Activated T-helper 1 cell treated with anti-CD3 and anti-CD28 coated beads, Interleukin-12 subunit alpha, Interleukin-12 subunit beta, Interleukin-2, Interleukin-4 antibody, amounts not matched to agents 30 ng/mL and 10 ng/mL and 1 ng/mL, durations not matched to agents 14 hours and 24 hours and 36 hours (primary cell): ENCODE measurements at regions not wholly inside any gene's neighbourhood (a gene's known extent, or its start where the extent isn't known, plus 50 kb on each side); places are given as distances from the start of the nearest gene placed in this dataset.

ENCODE experiments used
- DNase-seq: peaks from one replicate; pipeline ENCODE4 v3.0.0; 2021; ENCODE audit warnings: low spot score
- H3K27ac Mint-ChIP-seq: one replicate; pipeline ENCODE4 v1.8.0; 2021; ENCODE audit warnings: mild to moderate bottlenecking, mixed read lengths
- H3K27me3 Mint-ChIP-seq: one replicate; pipeline ENCODE4 v1.8.0; 2022; ENCODE audit warnings: mild to moderate bottlenecking, moderate library complexity, mixed read lengths; ENCODE audit not compliant: insufficient read depth
- H3K36me3 Mint-ChIP-seq: one replicate; pipeline ENCODE4 v1.8.0; 2021; ENCODE audit warnings: low read depth, mixed read lengths
- H3K4me1 Mint-ChIP-seq: one replicate; pipeline ENCODE4 v1.8.0; 2021; ENCODE audit warnings: low read depth, mixed read lengths
- H3K4me3 Mint-ChIP-seq: one replicate; pipeline ENCODE4 v1.8.0; 2021; ENCODE audit warnings: mild to moderate bottlenecking, moderate library complexity, mixed read lengths
- H3K9me3 Mint-ChIP-seq: one replicate; pipeline ENCODE4 v1.8.0; 2021; ENCODE audit warnings: mixed read lengths
- intact Hi-C: fragments of 100-400 bp; cut with micrococcal nuclease; formaldehyde crosslinking; loops from one replicate; pipeline ENCODE4 v1.15.1; 2024

GRCh38 chr2:204184226-204184625 is 247.7 kb downstream of the ICOS start:
- intact Hi-C loops: no loop called here
- Mint-ChIP-seq H3K27me3 (peaks cover 19% of the 10 kb centered on the region), H3K4me3 (no peak overlapping the region), H3K27ac (no peak overlapping the region), H3K4me1 (peaks cover 15% of the 10 kb centered on the region), H3K36me3 (peaks cover 5% of the 10 kb centered on the region), H3K9me3 (peaks cover 11% of the 10 kb centered on the region)
- DNase-seq: no peak

DNA sequence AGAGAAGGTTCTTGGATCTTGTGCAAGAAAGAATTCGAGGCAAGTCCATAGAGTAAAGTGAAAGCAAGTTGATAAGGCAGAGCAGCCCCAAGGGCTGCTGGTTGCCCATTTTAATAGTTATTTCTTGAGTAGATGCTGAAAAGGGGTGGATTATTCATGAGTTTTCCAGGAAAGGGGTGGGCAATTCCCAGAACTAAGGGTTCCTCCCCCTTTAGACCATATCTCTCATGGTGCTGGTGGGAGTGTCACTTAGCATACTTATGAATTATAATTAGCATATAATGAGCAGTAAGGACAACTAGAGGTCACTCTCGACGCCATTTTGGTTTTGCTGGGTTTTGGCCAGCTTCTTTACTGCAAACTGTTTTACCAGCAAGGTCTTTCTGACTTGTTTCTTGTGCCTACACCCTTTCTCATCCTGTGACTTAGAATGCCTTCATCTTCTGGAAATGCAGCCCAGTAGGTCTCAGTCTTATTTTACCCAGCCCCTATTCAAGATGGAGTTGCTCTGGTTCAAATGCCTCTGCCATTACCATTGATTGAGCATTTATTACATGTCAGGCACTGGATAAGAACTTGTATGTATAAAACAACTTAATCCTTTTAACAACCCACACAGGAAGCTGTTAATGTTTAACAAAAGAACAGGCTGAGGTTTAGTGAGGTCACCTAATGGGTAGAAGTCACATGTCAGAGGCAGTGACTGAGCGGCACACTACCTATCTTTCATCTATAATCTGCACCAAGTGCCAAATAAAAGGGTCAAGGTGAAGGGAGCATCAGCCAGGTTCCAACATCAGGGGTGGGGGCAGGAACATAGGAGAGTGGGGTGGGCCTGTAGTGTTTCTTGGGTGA is 250.9 kb downstream of the ICOS start:
- intact Hi-C loops: no loop called here

DNA sequence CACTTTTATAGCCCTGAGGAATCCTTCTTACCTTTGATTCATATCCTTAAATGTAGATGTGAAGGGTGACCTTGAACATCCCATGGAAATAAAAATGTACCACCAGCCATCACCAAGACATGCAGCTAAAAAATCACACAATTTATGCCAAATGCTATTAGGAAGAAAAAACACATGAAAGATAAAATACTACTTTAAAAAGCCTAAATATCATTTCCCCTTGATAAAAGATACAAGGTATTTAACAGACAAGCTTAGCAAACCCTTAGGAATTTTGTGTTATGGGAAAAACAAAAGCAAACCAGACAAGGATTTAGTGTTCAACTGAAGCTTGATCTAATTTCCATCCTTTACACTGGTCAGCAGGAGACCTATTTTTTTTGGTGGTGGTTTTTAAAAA is 255.0 kb downstream of the ICOS start:
- no peak for DNase-seq
- Mint-ChIP-seq H3K4me3 (no peak overlapping the region), H3K36me3 (peaks cover 5% of the 10 kb centered on the region), H3K4me1 (peaks cover 15% of the 10 kb centered on the region), H3K27ac (no peak overlapping the region), H3K9me3 (peaks cover 11% of the 10 kb centered on the region), H3K27me3 (peaks cover 11% of the 10 kb centered on the region)
- intact Hi-C loops: no loop called here

More for the DNA sequence above, 250.9 kb downstream of the ICOS start:
- H3K36me3 Mint-ChIP-seq: peaks cover 5% of the 10 kb centered on the region
- H3K27me3 Mint-ChIP-seq: peaks cover 6% of the 10 kb centered on the region
- H3K9me3 Mint-ChIP-seq: peaks cover 11% of the 10 kb centered on the region
- H3K4me1 Mint-ChIP-seq: peaks cover 15% of the 10 kb centered on the region
- DNase-seq: no peak
- no peak overlapping the region for H3K27ac Mint-ChIP-seq
- no peak overlapping the region for H3K4me3 Mint-ChIP-seq

- no peak for DNase-seq
- Mint-ChIP-seq H3K4me1 (no peaks in the 10 kb centered on the region), H3K4me3 (no peak overlapping the region), H3K27me3 (peaks cover 18% of the 10 kb centered on the region), H3K27ac (no peak overlapping the region), H3K9me3 (no peaks in the 10 kb centered on the region), H3K36me3 (no peaks in the 10 kb centered on the region)
- intact Hi-C loops: no loop called here
Observed at GRCh38 chr2:204195498-204195897, 258.9 kb downstream of the ICOS start.

DNA sequence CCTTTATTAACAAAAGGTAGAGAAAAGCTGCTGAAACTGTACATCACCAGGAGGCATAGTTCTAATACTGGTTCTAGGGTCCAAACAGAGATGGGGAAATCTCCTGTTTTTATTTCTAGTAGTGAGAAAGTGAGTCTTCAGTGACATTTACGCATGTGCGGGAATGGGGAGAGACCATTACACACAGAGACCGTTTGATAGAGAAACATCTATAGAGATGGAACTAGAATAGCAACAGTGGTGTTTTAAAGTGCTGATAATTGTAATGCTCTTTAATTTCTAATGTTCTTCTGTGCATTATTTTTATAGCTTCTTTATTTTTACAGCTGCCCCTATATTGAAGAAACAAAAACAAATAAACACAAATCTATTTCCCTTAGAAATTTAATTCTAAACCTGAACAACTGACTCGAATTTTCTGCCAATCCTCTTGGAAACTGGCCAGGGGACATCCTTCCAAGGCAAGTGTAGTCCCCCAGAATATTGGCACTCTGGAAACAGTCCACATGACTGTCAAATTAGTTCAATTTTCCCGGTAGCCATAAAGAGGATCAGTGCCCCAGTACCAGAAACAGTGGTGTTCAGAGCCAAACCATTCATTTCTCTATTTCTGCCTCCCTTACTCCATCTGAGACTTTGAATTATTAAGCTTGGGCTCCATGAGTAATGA is 260.9 kb downstream of the ICOS start:
- Mint-ChIP-seq H3K27me3 (peaks cover 21% of the 10 kb centered on the region), H3K9me3 (no peaks in the 10 kb centered on the region), H3K36me3 (no peaks in the 10 kb centered on the region), H3K27ac (no peak overlapping the region), H3K4me3 (no peak overlapping the region), H3K4me1 (no peaks in the 10 kb centered on the region)
- DNase-seq: no peak
- intact Hi-C loops: no loop called here

GRCh38 chr2:204199357-204199756 is 262.8 kb downstream of the ICOS start:
- Mint-ChIP-seq H3K4me3 (no peak overlapping the region), H3K27ac (no peak overlapping the region), H3K4me1 (no peaks in the 10 kb centered on the region), H3K9me3 (no peaks in the 10 kb centered on the region), H3K36me3 (no peaks in the 10 kb centered on the region), H3K27me3 (peaks cover 17% of the 10 kb centered on the region)
- DNase-seq: no peak
- intact Hi-C loops: no loop called here

- intact Hi-C loops: no loop called here
Observed at GRCh38 chr2:204201507-204201906, 264.9 kb downstream of the ICOS start.

DNA sequence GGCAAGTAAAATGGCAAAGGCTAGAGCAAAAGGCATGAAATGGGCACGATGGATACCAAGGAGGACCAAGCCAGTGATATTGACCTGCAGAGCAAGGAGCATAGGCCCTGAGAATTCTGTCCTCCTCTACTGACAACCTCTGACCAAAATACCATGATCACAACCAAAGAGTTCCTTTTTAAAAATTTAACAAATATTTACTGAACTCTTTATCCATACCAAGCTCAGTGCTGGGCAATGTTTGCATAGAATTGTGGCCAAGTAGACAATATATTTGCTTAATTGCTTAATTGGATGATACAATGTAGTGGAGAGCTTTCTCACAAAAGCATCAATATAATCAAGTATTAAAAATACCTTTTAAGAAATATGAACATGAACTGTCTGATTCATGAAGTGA is 265.7 kb downstream of the ICOS start:
- Mint-ChIP-seq H3K27ac (no peak overlapping the region), H3K27me3 (peaks cover 23% of the 10 kb centered on the region), H3K4me3 (no peak overlapping the region), H3K36me3 (no peaks in the 10 kb centered on the region), H3K4me1 (peaks cover 6% of the 10 kb centered on the region), H3K9me3 (no peaks in the 10 kb centered on the region)
- no peak for DNase-seq
- intact Hi-C loops: no loop called here

More at GRCh38 chr2:204201507-204201906, 264.9 kb downstream of the ICOS start:
- H3K27ac Mint-ChIP-seq: no peak overlapping the region
- no peak for DNase-seq
- H3K4me3 Mint-ChIP-seq: no peak overlapping the region
- H3K36me3 Mint-ChIP-seq: no peaks in the 10 kb centered on the region
- H3K4me1 Mint-ChIP-seq: peaks cover 6% of the 10 kb centered on the region
- H3K27me3 Mint-ChIP-seq: peaks cover 23% of the 10 kb centered on the region
- no peaks in the 10 kb centered on the region for H3K9me3 Mint-ChIP-seq

DNA sequence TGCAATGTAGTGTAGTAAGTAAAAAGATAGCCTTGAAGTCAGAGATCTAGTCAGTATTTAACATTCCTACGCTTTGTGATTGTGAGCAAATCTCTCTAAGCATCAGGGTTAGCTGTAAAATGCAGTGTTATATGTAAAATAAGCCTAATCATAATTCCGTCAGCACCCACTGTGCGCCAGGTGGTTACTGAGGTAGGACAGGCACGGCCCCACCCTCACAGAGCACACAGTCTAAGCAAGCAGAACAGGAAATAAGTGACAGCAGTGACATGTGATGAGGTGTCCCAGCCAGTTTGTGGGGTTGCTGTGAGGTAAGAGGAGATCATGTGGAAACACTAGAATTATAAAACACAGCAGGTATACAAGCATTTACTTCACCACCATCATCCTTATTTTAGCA is 267.1 kb downstream of the ICOS start:
- no peak overlapping the region for H3K27ac Mint-ChIP-seq
- H3K9me3 Mint-ChIP-seq: no peaks in the 10 kb centered on the region
- no peaks in the 10 kb centered on the region for H3K36me3 Mint-ChIP-seq
- peaks cover 6% of the 10 kb centered on the region for H3K4me1 Mint-ChIP-seq
- no peak for DNase-seq
- H3K27me3 Mint-ChIP-seq: peaks cover 17% of the 10 kb centered on the region
- intact Hi-C loops: no loop called here
- H3K4me3 Mint-ChIP-seq: no peak overlapping the region

DNA sequence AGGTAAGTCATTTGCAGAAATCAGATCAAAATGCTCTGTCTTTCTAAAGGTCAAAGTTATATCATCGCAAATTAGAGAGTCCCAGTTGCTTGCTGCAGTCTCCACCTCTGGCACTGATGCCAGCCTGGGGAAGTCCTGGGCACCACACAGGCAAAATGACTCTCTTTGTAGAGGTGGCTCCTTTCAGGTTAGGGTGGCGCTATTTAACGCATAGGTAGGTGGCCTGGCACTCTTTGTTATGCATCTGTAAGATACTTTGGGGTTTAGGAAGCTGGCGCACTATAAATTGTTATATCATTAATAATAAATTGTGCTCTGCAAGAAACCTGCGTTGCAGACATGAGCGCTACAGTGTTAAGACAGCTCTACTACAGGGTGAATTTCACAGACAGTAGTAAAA is 268.5 kb downstream of the ICOS start:
- Mint-ChIP-seq H3K4me1 (peaks cover 6% of the 10 kb centered on the region), H3K27me3 (peaks cover 23% of the 10 kb centered on the region), H3K4me3 (no peak overlapping the region), H3K27ac (no peak overlapping the region), H3K9me3 (no peaks in the 10 kb centered on the region), H3K36me3 (no peaks in the 10 kb centered on the region)
- DNase-seq: no peak
- intact Hi-C loops: no loop called here

DNA sequence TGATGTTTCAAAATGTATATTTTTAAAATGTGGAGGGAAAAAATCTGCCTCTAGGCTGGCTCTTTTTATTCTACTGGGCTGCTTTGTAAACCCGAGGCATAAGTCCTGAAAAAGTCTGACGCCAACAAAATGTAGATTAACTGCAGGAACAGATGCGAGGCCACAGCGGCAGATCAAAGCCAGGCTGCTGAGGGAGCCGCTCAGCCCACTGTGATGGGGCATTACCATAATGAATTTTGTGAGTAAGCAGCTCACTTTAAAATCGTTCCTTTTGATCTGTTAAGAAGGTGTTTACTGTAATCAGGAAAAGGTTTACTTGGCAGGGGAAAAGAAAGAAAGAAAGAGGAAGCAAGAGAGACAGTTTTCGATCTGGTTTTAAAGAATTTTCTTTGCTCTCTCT is 269.0 kb downstream of the ICOS start:
- no peak overlapping the region for H3K27ac Mint-ChIP-seq
- H3K9me3 Mint-ChIP-seq: no peaks in the 10 kb centered on the region
- H3K4me1 Mint-ChIP-seq: peaks cover 6% of the 10 kb centered on the region
- intact Hi-C loops: no loop called here
- no peak overlapping the region for H3K4me3 Mint-ChIP-seq
- no peak for DNase-seq
- H3K36me3 Mint-ChIP-seq: no peaks in the 10 kb centered on the region
- peaks cover 19% of the 10 kb centered on the region for H3K27me3 Mint-ChIP-seq

DNA sequence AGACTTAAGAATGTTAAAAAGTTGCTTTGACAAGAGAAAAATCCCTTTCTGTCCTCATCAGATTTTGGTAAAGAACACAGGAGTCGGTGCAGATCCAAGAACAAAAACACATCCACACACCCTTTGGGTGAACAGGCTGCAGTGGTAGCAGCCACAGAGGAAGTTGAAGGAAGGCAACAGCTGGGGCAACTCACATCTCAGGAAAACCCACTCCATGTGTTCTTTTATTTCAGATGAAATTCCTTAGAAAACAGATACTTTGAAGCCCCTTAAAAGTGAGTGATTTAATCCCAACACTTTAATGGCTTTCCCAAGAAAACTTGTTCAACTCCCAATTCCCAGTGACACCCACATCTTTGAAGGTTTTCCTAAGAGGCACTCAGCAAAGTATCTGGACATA is 271.3 kb downstream of the ICOS start:
- DNase-seq: no peak
- peaks cover 20% of the 10 kb centered on the region for H3K27me3 Mint-ChIP-seq
- intact Hi-C loops: no loop called here
- H3K36me3 Mint-ChIP-seq: no peaks in the 10 kb centered on the region
- H3K4me1 Mint-ChIP-seq: peaks cover 6% of the 10 kb centered on the region
- no peak overlapping the region for H3K4me3 Mint-ChIP-seq
- no peak overlapping the region for H3K27ac Mint-ChIP-seq
- no peaks in the 10 kb centered on the region for H3K9me3 Mint-ChIP-seq

DNA sequence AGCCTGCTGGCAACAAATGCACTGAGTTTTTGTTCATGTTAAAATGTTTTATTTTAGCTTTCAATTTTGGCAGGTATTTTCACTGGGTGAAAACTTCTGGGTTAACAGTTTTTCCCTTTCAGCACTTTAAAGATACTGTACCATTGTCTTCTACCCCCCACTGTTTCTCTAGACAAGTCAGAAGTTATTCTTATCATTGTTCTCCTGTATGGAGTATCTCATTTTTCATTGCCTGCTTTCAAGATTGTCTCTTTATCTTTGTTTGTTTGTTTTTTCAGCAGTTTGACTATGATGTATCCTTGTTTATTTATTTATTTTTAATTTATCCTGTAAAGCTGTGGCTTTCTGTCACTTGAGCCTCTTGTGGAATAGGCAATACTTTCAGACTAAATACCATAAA is 277.0 kb downstream of the ICOS start:
- Mint-ChIP-seq H3K4me1 (no peaks in the 10 kb centered on the region), H3K36me3 (no peaks in the 10 kb centered on the region), H3K9me3 (peaks cover 4% of the 10 kb centered on the region), H3K27me3 (peaks cover 19% of the 10 kb centered on the region), H3K27ac (no peak overlapping the region), H3K4me3 (no peak overlapping the region)
- DNase-seq: no peak
- intact Hi-C loops: no loop called here
